HEK293 (cell line): ENCODE measurements at regions not wholly inside any gene's neighbourhood (a gene's known extent, or its start where the extent isn't known, plus 50 kb on each side); places are given as distances from the start of the nearest gene placed in this dataset.

Experiments used
- CTCF ChIA-PET: fragments of 350-600 bp; formaldehyde crosslinking; extraction: SDS; loops from one replicate; lab custom pipeline; 2021; ENCODE audit warnings: antibody characterized with exemption; lab: Yijun Ruan, JAX
- POLR2A ChIA-PET: fragments of 300-600 bp; formaldehyde crosslinking; extraction: SDS; loops from one replicate; lab custom pipeline; 2020; ENCODE audit warnings: antibody characterized with exemption, inconsistent platforms; lab: Yijun Ruan, JAX
- H3K27ac ChIP-seq: fragments of 200-500 bp; sonication (Bioruptor generic); 2 replicates; pipeline ENCODE4 v1.5.1; 2014; ENCODE audit warnings: low read depth, low read length, control low read depth, inconsistent platforms; ENCODE audit errors: extremely low read depth
- H3K36me3 ChIP-seq, 2 experiments: fragments of 200-500 bp in 1 of 2; sonication (Bioruptor generic) in 1 of 2; 1 replicate in 1 of 2; 2 replicates in 1 of 2; pipeline ENCODE4 v1.5.1; 2014 to 2017; ENCODE audit warnings: inconsistent platforms in 2 of 2, low read length in 2 of 2; ENCODE audit not compliant: control insufficient read depth in 2 of 2, insufficient read depth in 1 of 2
- H3K4me1 ChIP-seq: fragments of 200-500 bp; sonication (Bioruptor generic); 2 replicates; pipeline ENCODE4 v1.5.1; 2014; ENCODE audit warnings: mild to moderate bottlenecking, low read length, inconsistent platforms; ENCODE audit not compliant: control insufficient read depth, insufficient read depth
- H3K4me3 ChIP-seq: 2 replicates; pipeline ENCODE4 v1.5.1; 2011; ENCODE audit warnings: low read depth, mild to moderate bottlenecking, control low read depth, low read length, moderate library complexity
- H3K9me3 ChIP-seq: fragments of 200-500 bp; sonication (Bioruptor generic); 2 replicates; pipeline ENCODE4 v1.5.1; 2014; ENCODE audit warnings: low read depth, low read length, inconsistent platforms; ENCODE audit not compliant: control insufficient read depth, insufficient read depth
- GLI2 ChIP-seq: fragments of 450-650 bp; formaldehyde crosslinking; IDR thresholded peaks from 2 replicates; pipeline ENCODE4; 2017; ENCODE audit warnings: missing biosample characterization, missing genetic modification characterization, low read depth, borderline replicate concordance
- INSM2 ChIP-seq: fragments of 450-650 bp; formaldehyde crosslinking; IDR thresholded peaks from 2 replicates; pipeline ENCODE4 v1.5.1; 2016; ENCODE audit warnings: missing biosample characterization, missing genetic modification characterization
- KLF9 ChIP-seq: fragments of 450-650 bp; formaldehyde crosslinking; IDR thresholded peaks from 2 replicates; pipeline ENCODE4 v1.5.1; 2016; ENCODE audit warnings: missing biosample characterization, missing genetic modification characterization, low read depth
- OVOL3 ChIP-seq: fragments of 450-650 bp; formaldehyde crosslinking; IDR thresholded peaks from 2 replicates; pipeline ENCODE4 v1.5.1; 2016; ENCODE audit warnings: missing biosample characterization, missing genetic modification characterization
- PATZ1 ChIP-seq: fragments of 450-650 bp; formaldehyde crosslinking; IDR thresholded peaks from 2 replicates; pipeline ENCODE4 v1.5.1; 2016; ENCODE audit warnings: missing biosample characterization, missing genetic modification characterization
- ZFHX2 ChIP-seq: fragments of 450-650 bp; formaldehyde crosslinking; conservative IDR thresholded peaks from 2 replicates; pipeline ENCODE4 v1.5.1; 2016; ENCODE audit warnings: missing biosample characterization, missing genetic modification characterization
- ZFP41 ChIP-seq: fragments of 450-650 bp; formaldehyde crosslinking; IDR thresholded peaks from 2 replicates; pipeline ENCODE4 v1.5.1; 2016; ENCODE audit warnings: missing biosample characterization, missing genetic modification characterization, borderline replicate concordance
- ZNF132 ChIP-seq: fragments of 450-650 bp; formaldehyde crosslinking; IDR thresholded peaks from 2 replicates; pipeline ENCODE4 v1.5.1; 2017; ENCODE audit warnings: missing biosample characterization, missing genetic modification characterization, borderline replicate concordance
- ZNF133 ChIP-seq: fragments of 450-650 bp; formaldehyde crosslinking; IDR thresholded peaks from 2 replicates; pipeline ENCODE4 v1.5.1; 2016; ENCODE audit warnings: missing biosample characterization, missing genetic modification characterization
- ZNF223 ChIP-seq: fragments of 450-650 bp; formaldehyde crosslinking; IDR thresholded peaks from 2 replicates; pipeline ENCODE4 v1.5.1; 2016; ENCODE audit warnings: missing biosample characterization, missing genetic modification characterization
- ZNF24 ChIP-seq: fragments of 450-650 bp; formaldehyde crosslinking; IDR thresholded peaks from 2 replicates; pipeline ENCODE4 v1.5.1; 2016; ENCODE audit warnings: missing biosample characterization, missing genetic modification characterization
- ZNF292 ChIP-seq: fragments of 450-650 bp; formaldehyde crosslinking; IDR thresholded peaks from 2 replicates; pipeline ENCODE4 v1.5.1; 2016; ENCODE audit warnings: low read depth, missing biosample characterization, missing genetic modification characterization, borderline replicate concordance
- ZNF302 ChIP-seq: fragments of 450-650 bp; formaldehyde crosslinking; IDR thresholded peaks from 2 replicates; pipeline ENCODE4 v1.5.1; 2016; ENCODE audit warnings: missing biosample characterization, missing genetic modification characterization, low read depth
- ZNF341 ChIP-seq: fragments of 450-650 bp; formaldehyde crosslinking; IDR thresholded peaks from 2 replicates; pipeline ENCODE4; 2016; ENCODE audit warnings: low read depth, missing biosample characterization, missing genetic modification characterization
- ZNF37A ChIP-seq: fragments of 450-650 bp; IDR thresholded peaks from 2 replicates; pipeline ENCODE4 v1.5.1; 2018; ENCODE audit warnings: missing biosample characterization, missing genetic modification characterization
- ZNF488 ChIP-seq: fragments of 450-650 bp; formaldehyde crosslinking; IDR thresholded peaks from 2 replicates; pipeline ENCODE4 v1.5.1; 2016; ENCODE audit warnings: missing biosample characterization, missing genetic modification characterization
- ZNF501 ChIP-seq: fragments of 450-650 bp; formaldehyde crosslinking; IDR thresholded peaks from 2 replicates; pipeline ENCODE4 v1.5.1; 2016; ENCODE audit warnings: missing biosample characterization, missing genetic modification characterization
- ZNF510 ChIP-seq: fragments of 450-650 bp; formaldehyde crosslinking; IDR thresholded peaks from 2 replicates; pipeline ENCODE4 v1.5.1; 2018; ENCODE audit warnings: mild to moderate bottlenecking, missing genetic modification characterization, missing biosample characterization; ENCODE audit not compliant: insufficient replicate concordance
- ZNF521 ChIP-seq: fragments of 450-650 bp; formaldehyde crosslinking; IDR thresholded peaks from 2 replicates; pipeline ENCODE4 v1.5.1; 2017; ENCODE audit warnings: missing biosample characterization, mild to moderate bottlenecking, missing genetic modification characterization
- ZNF549 ChIP-seq: fragments of 450-650 bp; IDR thresholded peaks from 2 replicates; pipeline ENCODE4 v1.5.1; 2018; ENCODE audit warnings: missing biosample characterization, missing genetic modification characterization, mild to moderate bottlenecking, inconsistent platforms, moderate library complexity
- ZNF580 ChIP-seq: fragments of 450-650 bp; formaldehyde crosslinking; IDR thresholded peaks from 2 replicates; pipeline ENCODE4 v1.5.1; 2016; ENCODE audit warnings: missing biosample characterization, missing genetic modification characterization
- ZNF626 ChIP-seq: fragments of 450-650 bp; sonication (Bioruptor Pico); formaldehyde crosslinking; IDR thresholded peaks from 2 replicates; pipeline ENCODE4 v1.5.1; 2018; ENCODE audit warnings: missing biosample characterization, missing genetic modification characterization, inconsistent platforms
- ZNF692 ChIP-seq: fragments of 450-650 bp; formaldehyde crosslinking; IDR thresholded peaks from 2 replicates; pipeline ENCODE4 v1.5.1; 2016; ENCODE audit warnings: missing biosample characterization, missing genetic modification characterization
- ZXDB ChIP-seq: fragments of 450-650 bp; formaldehyde crosslinking; IDR thresholded peaks from 2 replicates; pipeline ENCODE4 v1.5.1; 2016; ENCODE audit warnings: missing biosample characterization, missing genetic modification characterization

GRCh38 chr20:16115911-16116552 lies 457.2 kb downstream of the KIF16B start (continued):
- TF ChIP-seq INSM2 (tag by site-specific recombination): no peak
- TF ChIP-seq OVOL3 (tag by site-specific recombination): no peak
- TF ChIP-seq ZNF341 (tag by site-specific recombination): no peak

- ChIA-PET POLR2A (no interaction called here), CTCF (no interaction called here)
- no peak for TF ChIP-seq INSM2 (tag by site-specific recombination)
- TF ChIP-seq ZNF133 (tag by site-specific recombination): no peak
- no peak for TF ChIP-seq KLF9 (tag by site-specific recombination)
- no peak for TF ChIP-seq ZNF692 (tag by site-specific recombination)
- no peak for TF ChIP-seq ZFHX2
- TF ChIP-seq ZNF521: no peak
- no peak for TF ChIP-seq ZNF510 (tag by site-specific recombination)
- TF ChIP-seq ZXDB (tag by site-specific recombination): no peak
- TF ChIP-seq ZNF302 (tag by site-specific recombination): no peak
- TF ChIP-seq ZNF626 (tag by site-specific recombination): no peak
- Histone ChIP-seq H3K4me3 (no peak overlapping the region), H3K36me3 (no peaks in the 10 kb centered on the region), H3K4me1 (no peaks in the 10 kb centered on the region), H3K9me3 (no peaks in the 10 kb centered on the region), H3K27ac (no peak overlapping the region)
Observed at GRCh38 chr20:16113736-16114135, 459.5 kb downstream of the KIF16B start.

GRCh38 chr20:16111852-16112412 lies 461.3 kb downstream of the KIF16B start:
- no peak overlapping the region for H3K27ac ChIP-seq
- ChIA-PET POLR2A (interaction anchor here (0.8 kb wide), 1 partner anchor 1544 kb away, joined by 3 read pairs; no protein-coding TSS in a partner anchor), CTCF (no interaction called here)
- H3K4me1 ChIP-seq: no peaks in the 10 kb centered on the region
- no peaks in the 10 kb centered on the region for H3K36me3 ChIP-seq
- no peaks in the 10 kb centered on the region for H3K9me3 ChIP-seq
- H3K4me3 ChIP-seq: no peak overlapping the region
- no peak for TF ChIP-seq ZNF132 (tag by site-specific recombination)
- no peak for TF ChIP-seq GLI2 (tag by site-specific recombination)
- TF ChIP-seq ZNF549 (tag by site-specific recombination): no peak
- no peak for TF ChIP-seq ZNF488 (tag by site-specific recombination)
- TF ChIP-seq PATZ1 (tag by site-specific recombination): no peak
- no peak for TF ChIP-seq ZNF24
- TF ChIP-seq ZNF501: no peak
- no peak for TF ChIP-seq ZNF292 (tag by site-specific recombination)
- no peak for TF ChIP-seq ZFP41 (tag by site-specific recombination)
- no peak for TF ChIP-seq ZNF37A
- TF ChIP-seq ZNF223: no peak
- TF ChIP-seq ZNF580 (tag by site-specific recombination): no peak
